OCI-LY1 (cell line): ENCODE measurements at regions not wholly inside any gene's neighbourhood (a gene's known extent, or its start where the extent isn't known, plus 50 kb on each side); places are given as distances from the start of the nearest gene placed in this dataset.

ENCODE experiments used
- CTCF ChIP-seq: fragments of 200-600 bp; sonication (generic), shearing (Covaris generic); IDR thresholded peaks from 2 replicates; pipeline ENCODE4 v1.5.1; 2017; ENCODE audit warnings: mild to moderate bottlenecking, antibody characterized with exemption, low read length, moderate library complexity, mixed read lengths
- EZH2 ChIP-seq: fragments of 200-600 bp; sonication (generic), shearing (Covaris generic); IDR thresholded peaks from 2 replicates; pipeline ENCODE4 v1.8.0; 2017; ENCODE audit warnings: borderline replicate concordance, mixed run types, mild to moderate bottlenecking, antibody characterized with exemption, low read length, moderate library complexity, mixed read lengths

GRCh38 chr5:57382655-57383054 is 100.0 kb downstream of the ACTBL2 start:
- TF ChIP-seq CTCF (no peak), EZH2 (no peak)
